Fibroblast of skin of right quadriceps (primary cell): ENCODE measurements at regions not wholly inside any gene's neighbourhood (a gene's known extent, or its start where the extent isn't known, plus 50 kb on each side); places are given as distances from the start of the nearest gene placed in this dataset.
"Not testable (repeated sequence)": the region's sequence is repeated elsewhere in the genome, so short reads cannot be mapped to it uniquely, and the experiment has no call there.

Experiments
- DNase-seq: peaks from one replicate; pipeline ENCODE4 v3.0.0-alpha.2; 2013

DNA sequence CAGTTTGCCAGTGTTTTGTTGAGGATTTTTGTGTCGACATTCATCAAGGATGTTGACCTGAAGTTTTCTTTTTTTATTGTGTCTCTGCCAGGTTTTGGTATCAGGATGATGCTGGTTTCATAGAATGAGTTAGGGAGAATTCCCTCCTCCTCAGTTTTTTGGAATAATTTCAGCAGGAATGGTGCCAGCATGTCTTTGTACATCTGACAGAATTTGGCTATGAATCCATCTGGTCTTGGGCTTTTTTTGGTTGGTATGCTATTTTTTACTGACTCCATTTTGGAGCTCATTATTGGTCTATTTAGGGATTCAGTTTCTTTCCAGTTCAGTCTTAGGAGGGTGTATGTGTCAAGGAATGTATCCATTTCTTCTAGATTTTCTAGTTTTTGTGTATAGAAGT is 320.0 kb upstream of the PPP2R3A start:
- no peak for DNase-seq

DNA sequence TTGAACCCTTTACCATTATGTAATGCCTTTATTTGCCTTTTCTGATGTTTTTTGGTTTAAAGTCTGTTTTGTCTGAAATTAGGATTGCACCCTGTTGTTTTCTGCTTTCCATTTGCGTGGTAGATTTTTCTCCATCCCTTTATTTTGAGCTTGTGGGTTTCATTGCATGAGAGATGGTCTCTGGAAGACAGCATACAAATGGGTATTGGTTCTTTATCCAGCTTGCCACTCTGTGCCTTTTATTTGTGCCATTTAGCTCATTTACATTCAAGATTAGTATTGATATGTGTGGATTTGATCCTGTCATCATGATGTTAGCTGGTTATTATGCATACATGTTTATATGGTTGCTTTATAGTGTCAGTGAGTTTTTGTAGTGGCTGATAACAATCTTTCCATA is 318.7 kb upstream of the PPP2R3A start:
- no peak for DNase-seq

DNA sequence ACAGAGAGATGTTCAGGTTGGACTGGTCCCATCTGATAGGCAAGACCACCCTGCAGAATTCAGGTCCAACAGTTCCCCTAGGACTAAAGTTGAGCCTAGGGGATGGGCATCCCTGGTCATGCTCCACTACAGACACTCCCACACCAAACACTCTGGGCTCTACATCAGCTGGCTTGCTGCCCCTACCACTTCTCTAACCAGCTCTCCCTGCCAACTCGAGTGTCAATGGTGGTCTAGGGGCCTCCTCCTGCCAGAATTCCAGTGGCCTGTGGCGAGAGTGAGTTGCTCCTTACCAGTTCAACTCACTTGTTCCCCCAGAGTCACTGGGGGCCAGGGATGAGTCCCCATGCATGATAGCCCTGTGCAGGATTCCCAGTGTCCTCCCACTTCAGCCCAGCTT is 316.2 kb upstream of the PPP2R3A start:
- DNase-seq = no peak

DNA sequence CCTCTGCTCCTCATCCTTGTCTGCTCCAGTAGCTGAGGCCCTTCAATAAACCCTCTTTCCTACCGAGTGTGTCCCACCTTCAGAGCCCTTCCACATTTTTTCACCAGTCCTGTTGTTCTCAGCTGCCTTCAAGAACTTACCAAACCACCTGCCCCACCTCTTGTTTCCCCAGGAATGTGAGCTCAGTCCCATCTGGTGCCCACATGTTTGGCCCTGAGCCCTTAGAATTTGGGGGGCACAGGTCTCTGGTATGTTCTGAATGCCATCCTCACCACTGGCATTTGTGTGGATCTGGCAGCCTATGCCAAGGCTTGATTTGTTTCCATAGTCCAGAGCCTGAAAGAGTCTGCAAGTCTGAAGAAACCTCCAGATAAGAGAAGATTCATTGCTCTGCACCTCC is 315.2 kb upstream of the PPP2R3A start:
- no peak for DNase-seq

DNA sequence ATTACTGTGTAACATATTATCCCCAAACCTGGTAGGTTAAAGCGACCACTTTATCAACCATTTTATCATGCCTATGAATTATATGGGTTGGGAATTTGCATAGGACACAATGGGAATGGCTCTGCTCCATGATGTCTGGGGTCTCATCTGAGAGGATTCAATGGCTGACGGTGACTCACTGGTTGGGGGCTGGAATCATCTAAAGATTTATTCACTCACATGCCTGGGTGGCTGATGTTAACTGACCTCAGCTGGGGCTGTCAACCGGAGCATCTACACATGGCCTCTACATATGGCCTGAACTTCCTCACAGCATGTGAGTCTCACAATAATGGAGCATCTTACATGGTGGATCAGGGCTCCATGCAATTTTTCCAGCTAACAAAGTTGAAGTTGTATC is 313.1 kb upstream of the PPP2R3A start:
- DNase-seq = no peak

DNA sequence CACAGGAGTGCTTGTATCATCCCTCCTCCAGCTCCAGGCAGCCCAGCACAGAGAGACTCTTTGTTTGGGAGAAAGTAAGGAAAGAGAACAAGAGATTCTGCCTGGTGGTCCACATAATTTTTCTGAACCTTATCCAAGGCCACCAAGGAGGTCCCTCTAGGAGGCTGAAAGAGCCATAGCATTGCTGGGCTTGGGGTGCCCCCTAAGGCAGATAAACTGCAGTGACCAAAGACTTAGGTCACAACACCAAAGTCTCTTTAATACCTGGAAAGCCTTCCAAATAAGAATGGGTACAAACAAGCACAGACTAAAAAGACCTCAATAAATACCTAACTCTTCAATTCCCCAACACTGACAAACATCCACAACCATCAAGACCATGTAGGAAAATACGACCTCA is 310.2 kb upstream of the PPP2R3A start:
- DNase-seq = no peak

DNA sequence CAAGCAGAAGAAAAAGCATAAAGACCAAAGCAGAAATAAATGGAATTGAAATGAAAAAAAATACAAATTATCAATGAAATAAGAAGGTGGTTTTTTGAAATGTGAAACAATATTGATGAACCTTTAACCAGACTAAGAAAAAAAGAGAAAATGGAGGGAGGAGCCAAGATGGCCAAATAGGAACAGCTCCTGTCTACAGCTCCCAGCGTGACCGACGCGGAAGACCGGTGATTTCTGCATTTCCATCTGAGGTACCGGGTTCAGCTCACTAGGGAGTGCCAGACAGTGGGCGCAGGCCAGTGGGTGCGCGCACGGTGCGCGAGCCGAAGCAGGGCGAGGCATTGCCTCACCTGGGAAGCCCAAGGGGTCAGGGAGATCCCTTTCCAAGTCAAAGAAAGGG is 307.1 kb upstream of the PPP2R3A start:
- DNase-seq = not testable (repeated sequence)

DNA sequence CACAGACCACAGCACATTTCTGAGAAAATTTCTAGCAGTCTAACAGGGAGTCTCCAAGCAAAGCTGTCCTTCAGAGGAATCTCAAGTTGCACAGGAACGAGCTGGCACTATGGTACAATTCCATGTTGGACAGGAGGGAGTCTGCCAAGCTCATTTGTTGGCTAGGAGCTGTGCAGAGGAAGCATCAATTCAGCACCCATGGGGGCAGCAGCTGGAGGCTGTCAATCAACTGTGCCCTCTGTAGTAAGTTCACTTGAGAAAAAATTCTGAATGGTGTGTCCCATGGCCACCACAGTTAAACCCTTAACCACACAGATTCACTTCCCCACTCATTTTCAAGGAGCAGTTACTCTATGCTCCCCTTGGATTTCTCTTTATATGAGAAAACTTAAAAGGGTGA is 298.5 kb upstream of the PPP2R3A start:
- DNase-seq = no peak

DNA sequence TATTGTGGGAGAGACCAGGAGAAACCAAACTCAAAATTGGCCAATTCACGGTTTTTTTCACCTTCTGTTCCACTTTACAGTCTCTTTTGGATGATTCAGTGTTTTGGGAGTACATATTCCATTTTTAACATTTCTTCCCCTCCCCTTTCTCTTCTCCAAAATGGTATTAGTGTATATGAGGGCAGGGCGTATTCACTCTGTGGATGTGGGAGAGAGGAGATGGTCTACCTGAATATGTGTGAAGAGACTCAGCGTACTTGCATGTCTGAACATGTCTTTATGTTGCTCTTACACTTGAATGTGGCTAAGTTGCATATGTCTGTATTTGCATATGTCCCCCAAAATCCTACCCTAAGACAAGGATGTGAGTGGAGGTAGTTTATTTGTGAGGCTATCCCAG is 291.0 kb upstream of the PPP2R3A start:
- DNase-seq = no peak

DNA sequence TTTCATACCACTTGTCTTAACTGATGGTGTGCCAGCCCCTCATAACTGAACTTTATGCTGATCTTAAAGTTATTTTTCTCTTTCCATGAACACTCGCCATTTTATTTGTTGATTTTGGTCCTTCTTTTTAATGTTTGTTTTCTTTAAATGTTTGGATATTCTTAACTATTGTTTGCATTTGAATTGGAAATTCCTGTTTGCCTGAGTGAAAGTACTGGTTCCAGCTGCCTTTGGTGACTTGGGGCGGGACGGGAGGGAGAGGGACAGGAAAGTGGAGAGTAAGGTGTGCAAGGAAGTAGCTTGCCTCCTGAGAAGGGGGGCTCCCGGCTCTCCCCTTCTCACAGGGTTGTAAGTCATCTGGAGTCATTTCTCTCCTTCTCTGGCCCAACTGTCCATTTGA is 287.1 kb upstream of the PPP2R3A start:
- DNase-seq = no peak

DNA sequence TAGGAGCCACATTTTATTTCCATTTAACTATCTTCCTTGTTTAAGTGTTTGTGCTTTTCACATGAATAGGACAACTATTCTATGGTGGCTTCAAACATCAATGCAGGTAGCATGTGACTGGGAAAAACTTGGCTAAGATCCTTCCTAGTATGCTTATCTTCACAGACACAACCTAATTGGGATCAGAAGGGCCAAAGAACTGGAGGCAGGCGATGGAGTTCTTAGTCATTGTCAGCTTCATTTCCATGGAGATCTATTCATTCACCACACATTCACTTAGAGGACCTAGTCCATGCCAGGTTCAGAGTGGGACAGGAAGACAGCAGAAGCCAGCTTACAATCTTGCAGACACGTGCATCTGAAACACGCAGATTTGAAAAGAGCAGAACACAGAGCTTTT is 277.5 kb upstream of the PPP2R3A start:
- no peak for DNase-seq

DNA sequence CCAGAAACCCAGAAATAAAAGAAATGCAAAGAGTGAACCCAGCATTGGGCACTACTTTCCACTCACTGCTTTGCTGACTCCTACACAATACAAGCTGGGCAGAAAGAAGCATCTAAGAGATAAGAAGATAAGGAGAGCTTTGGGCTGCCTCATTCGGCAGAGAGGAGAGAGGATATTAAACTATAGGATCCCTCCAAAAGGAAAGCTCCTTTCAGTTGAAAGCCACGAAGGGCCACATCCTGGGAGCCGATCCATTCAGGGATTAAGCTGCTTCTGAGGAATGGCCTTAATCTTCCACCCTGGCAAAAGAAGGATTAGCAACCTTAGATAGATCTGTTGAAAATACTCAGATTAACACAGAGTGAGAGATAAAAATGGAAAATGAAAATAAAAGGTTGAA is 274.9 kb upstream of the PPP2R3A start:
- no peak for DNase-seq

DNA sequence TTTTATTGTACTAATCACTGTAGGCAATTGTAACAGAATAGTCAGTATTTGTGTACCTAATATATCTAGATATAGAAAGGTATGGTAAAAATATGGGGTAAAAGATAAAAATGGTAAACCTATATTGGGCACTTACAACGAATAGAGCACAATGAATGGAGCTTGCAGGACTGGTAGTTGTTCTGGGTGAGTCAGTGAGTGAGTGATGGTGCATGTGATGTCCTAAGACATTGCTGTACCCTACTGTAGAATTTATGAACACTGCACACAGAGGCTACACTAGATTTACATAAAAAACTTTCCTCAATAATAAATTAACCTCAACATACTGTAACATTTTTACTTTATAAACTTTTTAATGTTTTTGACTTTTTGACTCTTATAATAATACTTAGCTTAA is 274.3 kb upstream of the PPP2R3A start:
- no peak for DNase-seq

DNA sequence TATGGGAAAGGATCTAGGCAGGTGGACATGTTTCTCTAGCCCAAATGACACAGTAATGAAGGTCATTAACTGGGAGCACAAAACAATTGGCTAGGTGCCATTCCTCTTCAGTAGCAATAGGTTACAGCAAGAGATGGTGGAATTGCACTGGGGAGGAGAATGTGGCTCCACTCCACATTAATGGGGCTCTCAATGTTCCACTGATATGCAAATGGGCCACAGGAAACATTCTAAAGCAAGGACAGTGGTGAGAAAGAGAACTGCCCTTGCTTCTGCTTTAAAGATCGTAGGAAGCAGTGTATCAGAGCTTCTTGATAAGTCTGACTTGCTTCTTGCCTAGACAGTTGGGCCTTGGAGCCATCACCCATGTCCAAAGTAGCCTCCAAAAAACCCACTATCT is 271.4 kb upstream of the PPP2R3A start:
- no peak for DNase-seq

DNA sequence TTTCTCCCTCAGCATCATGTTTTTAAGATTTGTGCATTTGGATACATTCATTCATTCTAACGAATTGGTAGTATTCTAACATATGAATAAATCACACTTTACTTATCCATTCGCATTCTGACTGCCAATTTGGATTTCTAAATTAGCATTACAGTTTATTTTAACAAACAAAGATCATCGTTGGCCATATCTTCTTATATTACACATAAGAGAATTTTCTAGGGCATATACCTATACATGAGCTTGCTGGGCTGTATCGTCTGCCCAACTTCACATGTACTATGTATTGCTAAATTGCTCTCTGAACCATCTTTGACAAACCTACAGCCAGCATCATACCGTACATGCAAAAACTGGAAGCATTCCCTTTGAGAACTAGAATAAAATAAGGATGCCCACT is 265.8 kb upstream of the PPP2R3A start:
- DNase-seq = no peak

DNA sequence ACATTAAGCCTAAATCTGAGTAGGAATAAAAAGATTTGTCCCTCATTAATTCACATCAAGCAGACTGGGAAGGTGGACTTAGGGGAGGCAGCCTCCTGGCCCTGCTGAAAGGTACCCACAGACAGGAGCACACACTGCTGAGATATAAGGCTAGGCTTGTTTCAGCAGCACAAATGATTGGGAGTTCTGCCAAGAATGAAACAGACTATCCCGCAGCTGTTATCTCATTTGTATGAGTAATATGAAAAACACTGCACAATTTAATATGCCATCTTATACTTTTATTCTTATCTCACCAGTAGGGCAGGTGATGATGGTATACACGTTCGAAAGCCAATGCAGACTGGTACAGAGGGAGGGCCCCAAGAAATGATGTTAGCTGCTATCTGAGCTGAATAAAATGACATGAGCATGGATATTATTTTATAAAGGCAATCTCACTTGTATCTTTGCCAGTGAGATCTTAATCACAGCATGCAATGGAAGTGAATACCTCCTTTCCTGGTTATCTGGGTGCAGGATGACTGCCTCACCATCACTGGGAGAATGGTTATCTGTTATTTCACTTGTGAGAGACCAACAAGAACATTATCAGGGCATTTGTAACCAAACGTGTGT is 258.7 kb upstream of the PPP2R3A start:
- DNase-seq = no peak

DNA sequence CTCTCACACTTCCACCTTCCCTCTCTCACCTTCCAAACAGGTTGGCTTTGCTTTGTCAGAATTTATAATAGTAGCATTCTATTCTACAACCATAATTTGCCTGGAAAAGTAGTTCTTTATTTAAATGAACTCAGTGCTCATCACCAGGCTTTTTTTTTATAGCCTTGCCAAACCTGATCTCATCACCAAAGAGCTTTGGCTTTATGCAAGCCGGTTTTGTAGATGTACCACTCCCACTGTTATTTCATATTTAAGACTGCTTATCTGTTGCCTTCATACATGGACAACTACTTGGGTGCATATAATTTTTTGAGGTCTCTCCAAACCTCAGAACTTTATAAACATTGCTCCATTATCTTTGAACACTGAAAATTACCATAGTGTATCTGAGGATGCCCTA is 246.1 kb upstream of the PPP2R3A start:
- DNase-seq = no peak

DNA sequence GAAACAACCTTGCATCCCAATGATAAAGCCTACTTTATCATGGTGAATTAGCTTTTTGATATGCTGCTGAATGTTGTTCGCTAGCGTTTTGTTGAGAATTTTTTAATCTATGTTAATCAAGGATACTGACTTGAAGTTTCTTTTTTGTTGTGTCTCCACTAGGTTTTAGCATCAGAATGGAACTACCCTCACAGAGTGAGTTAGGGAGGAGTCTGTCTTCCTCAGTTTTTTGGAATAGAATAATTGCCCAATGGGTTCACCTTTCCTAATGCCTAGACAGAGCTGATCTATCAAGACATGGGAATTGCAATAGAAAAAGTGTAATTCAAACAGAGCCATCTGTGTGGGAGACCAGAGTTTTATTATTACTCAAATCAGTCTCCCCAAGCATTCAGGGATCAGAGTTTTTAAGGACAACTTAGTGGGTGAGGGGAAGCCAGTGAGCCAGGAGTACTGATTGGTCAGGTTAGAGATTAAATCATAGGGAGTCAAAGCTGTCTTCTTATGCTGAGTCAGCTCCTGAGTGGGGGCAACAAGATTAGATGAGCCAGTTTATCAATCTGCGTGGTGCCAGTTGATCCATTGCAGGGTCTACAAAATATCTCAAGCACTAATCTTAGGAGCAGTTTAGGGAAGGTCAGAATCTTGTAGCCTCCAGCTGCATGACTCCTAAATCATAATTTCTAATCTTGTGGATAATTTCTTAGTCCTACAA is 237.4 kb upstream of the PPP2R3A start:
- DNase-seq = no peak

DNA sequence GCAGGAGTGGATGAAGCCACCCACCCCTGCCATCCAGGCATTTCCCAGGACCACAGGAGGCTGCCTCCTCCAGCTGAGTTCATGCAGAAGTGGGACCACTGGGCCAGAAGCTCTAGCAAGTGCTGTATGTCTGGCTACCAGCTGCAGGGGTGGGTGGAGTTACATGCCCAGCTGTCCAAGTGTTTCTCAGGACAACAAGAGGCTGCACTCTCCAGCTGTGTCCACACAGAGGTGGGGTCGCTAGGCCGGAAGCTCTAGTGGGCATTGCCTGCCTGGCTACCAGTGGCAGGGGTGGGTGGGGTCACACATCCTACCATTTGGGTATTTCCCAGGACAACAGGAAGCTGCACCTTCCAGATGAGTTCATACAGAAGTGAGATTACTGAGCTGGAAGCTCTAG is 234.0 kb upstream of the PPP2R3A start:
- DNase-seq = no peak

DNA sequence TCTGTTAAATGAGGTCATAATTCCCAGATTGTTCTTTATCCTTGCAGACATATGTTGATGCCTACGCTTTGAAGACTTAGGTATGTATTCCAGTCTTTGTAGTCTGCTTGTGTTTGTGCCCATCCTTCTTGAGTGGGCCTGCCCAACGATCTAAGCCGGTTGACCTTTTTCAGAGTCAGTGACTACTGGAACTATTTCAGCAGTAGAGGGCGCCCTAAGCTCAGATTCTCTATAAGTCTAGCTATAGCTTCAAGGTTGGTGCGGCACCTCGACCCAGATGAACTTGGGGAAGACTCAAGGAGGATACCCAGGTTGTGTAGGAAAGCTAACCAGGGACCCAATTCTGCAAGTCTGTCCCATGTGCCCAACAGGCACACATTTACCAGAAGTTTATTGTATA is 228.8 kb upstream of the PPP2R3A start:
- no peak for DNase-seq

DNA sequence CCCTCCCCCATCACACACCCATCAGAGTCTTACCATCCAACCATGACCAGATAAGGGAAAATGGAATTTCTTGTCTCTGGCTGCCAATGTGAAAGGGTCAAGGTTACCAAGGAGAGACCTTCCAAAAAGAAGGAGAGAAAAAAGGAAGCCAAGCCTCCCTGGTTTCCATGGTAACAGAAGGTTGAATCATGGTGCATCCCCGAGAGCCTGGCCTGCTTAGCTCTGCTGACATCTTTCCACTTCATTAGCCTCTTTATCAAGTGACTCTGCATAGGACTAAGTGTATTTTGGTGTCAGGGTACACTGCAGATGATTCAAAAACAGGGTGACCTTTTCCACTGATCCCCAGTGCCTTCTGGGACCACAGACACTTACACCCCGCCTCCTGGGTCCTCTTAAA is 225.7 kb upstream of the PPP2R3A start:
- no peak for DNase-seq

DNA sequence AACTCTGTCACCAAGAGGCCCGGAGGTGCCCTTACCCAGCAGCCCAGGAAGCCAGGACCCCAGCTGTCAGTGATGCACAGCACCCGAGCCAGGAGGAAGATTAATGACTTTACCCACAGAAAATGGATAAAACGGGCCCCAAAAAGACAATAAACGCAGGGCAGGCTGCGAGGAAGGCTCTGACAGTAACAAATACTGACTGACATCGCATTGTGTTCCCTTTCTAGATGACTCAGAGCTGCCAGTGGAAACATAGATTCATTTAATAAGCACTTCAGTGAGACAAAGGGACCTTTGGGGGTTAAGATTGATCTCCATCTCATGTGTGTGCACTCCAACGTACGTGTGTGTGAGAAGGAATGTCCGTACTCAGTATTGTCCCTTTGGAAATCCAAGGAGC is 225.3 kb upstream of the PPP2R3A start:
- no peak for DNase-seq

DNA sequence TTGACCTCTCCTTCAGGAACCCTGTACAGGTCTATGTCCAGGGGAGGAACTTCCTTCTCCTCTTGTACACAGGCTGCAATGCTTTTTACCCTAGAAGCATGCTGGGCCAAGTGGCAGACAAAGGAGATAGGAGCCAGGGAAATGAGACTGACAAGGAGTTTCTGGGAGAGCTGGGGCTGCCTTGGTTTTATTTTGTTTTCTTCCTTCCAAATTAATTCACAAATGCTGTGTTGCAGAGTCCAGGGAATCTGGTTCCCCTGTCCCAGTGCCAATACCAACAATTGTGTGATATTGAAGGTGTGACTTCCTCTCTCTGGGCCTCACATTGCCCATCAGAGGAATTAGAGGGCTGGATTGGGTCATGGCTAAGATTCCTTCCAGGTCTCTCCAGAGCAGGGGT is 224.8 kb upstream of the PPP2R3A start:
- DNase-seq = no peak

DNA sequence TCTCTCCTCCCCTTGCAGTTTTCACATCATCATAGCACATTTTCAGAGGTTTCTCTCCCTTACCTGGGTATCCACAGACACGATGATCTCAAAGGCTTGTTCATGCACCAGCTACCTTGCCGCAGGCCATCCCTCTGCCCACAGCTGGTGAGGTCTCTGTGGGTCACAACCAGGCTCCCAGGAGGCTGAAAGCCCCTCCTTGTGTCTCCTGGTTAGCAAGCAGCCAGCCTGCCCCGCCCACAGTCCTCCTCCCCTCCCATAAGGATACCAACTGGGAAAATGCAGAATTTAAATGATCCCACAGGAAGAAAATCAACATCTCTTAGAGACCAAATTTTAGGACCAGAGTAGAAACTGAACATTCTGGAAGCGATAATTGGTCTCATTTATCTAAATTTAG is 213.5 kb upstream of the PPP2R3A start:
- DNase-seq = no peak

DNA sequence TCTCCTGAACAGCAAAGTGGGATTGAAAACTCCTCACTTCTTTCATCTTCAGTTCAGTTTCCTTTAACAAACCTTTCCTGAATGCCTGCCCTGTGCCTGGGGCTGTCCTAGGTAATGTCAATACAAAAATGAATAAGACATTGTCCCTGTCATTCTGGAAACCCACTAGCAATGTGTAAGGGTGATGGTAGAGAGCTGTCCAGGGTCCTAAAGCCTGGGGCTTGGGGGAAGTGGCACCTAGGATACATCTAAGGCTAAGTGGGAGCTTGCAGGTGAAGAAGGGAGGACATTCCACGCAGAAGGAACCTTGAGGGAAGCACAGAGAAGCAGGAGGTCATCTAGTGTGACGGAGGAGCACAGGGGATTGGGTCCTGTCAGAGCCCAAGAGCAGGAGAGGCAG is 212.7 kb upstream of the PPP2R3A start:
- no peak for DNase-seq
